ENCODE measurements at regions not wholly inside any gene's neighbourhood (a gene's known extent, or its start where the extent isn't known, plus 50 kb on each side); places are given as distances from the start of the nearest gene placed in this dataset.

- TF ChIP-seq EZH2phosphoT487 (IDR thresholded peaks at IDR 0.05; ENCODE audit: borderline replicate concordance) (no peak), JUND (IDR thresholded peaks at IDR 0.05) (no peak), RAD21 (IDR thresholded peaks at IDR 0.05; ENCODE audit: low read depth) (no peak), TCF7L2 (IDR thresholded peaks at IDR 0.05; ENCODE audit: borderline replicate concordance, extremely low read depth, insufficient read depth, insufficient read length) (no peak)
Measured at GRCh38 chr18:22675006-22675405, 257.3 kb upstream of the CTAGE1 start (continued).

- Histone ChIP-seq H3K4me1 (ENCODE audit: control insufficient read depth in 1 of 2, insufficient read depth in 2 of 2, low read length in 2 of 2) (peaks cover 0 to 8% of the 10 kb centered on the region in 2 experiments; a peak in 1 of 4 replicates), H3K9me2 (ENCODE audit: insufficient read depth) (no peaks in the 10 kb centered on the region), H3K4me2 (ENCODE audit: low read length) (no peak overlapping the region), H3K27me3 (ENCODE audit: insufficient read depth, low read length) (peaks cover 4% of the 10 kb centered on the region; the same call in 1 of the 2 replicates), H3K79me2 (ENCODE audit: insufficient read depth, low read length) (no peaks in the 10 kb centered on the region), H2AFZ (ENCODE audit: low read depth, low read length, poor library complexity, severe bottlenecking) (no peak overlapping the region), H3K4me3 (replicated peaks in 1 of 2; ENCODE audit: low read depth in 1 of 2, low read length in 2 of 2) (no peak overlapping the region), H4K20me1 (ENCODE audit: insufficient read depth) (no peaks in the 10 kb centered on the region), H3K36me3 (ENCODE audit: control insufficient read depth in 1 of 2, insufficient read depth in 2 of 2, low read length in 2 of 2) (no peaks in the 10 kb centered on the region), H3K9me3 (ENCODE audit: control insufficient read depth in 1 of 2, insufficient read depth in 1 of 2, low read depth in 1 of 2, low read length in 2 of 2) (no peaks in the 10 kb centered on the region), H3K27ac (ENCODE audit: low read depth, low read length) (no peak overlapping the region), H3K9ac (ENCODE audit: low read length) (no peak overlapping the region)
- intact Hi-C loops (cut with micrococcal nuclease): no loop called here
- no TSS peak for BruUV-seq (replicated peaks)
- ATAC-seq: no peak
- no peak for TF ChIP-seq CEBPB (IDR thresholded peaks at IDR 0.05; ENCODE audit: low read depth)
- TF ChIP-seq JUND (IDR thresholded peaks at IDR 0.05): no peak
- no peak for TF ChIP-seq ELF1 (IDR thresholded peaks at IDR 0.05; ENCODE audit: borderline replicate concordance, low read depth)
- no peak for TF ChIP-seq RAD21 (IDR thresholded peaks at IDR 0.05; ENCODE audit: low read depth)
- no peak for TF ChIP-seq ZNF274 (IDR thresholded peaks at IDR 0.05; ENCODE audit: low read depth, low read length)
- no peak for TF ChIP-seq REST (IDR thresholded peaks at IDR 0.05; ENCODE audit: low read depth)
- TF ChIP-seq TCF7L2 (IDR thresholded peaks at IDR 0.05; ENCODE audit: borderline replicate concordance, extremely low read depth, insufficient read depth, insufficient read length): no peak
- no peak for TF ChIP-seq FOSL1 (IDR thresholded peaks at IDR 0.05; ENCODE audit: low read depth)
- no peak for TF ChIP-seq CBX3 (IDR thresholded peaks at IDR 0.05; ENCODE audit: low read depth)
- no peak for TF ChIP-seq YY1 (IDR thresholded peaks at IDR 0.05; ENCODE audit: extremely low read depth, insufficient replicate concordance, low read depth, low read length)
- no peak for TF ChIP-seq ATF3 (IDR thresholded peaks at IDR 0.05)
- TF ChIP-seq ZBTB33 (IDR thresholded peaks at IDR 0.05; ENCODE audit: extremely low read depth, insufficient replicate concordance, low read length): no peak
- no peak for TF ChIP-seq EZH2phosphoT487 (IDR thresholded peaks at IDR 0.05; ENCODE audit: borderline replicate concordance)
- no peak for TF ChIP-seq EGR1 (IDR thresholded peaks at IDR 0.05; ENCODE audit: low read depth)
- no peak for TF ChIP-seq CTCF (IDR thresholded peaks at IDR 0.05 in 2 of 3, conservative IDR thresholded peaks at IDR 0.05 in 1 of 3; ENCODE audit: borderline replicate concordance in 1 of 3, insufficient read depth in 1 of 3, low read depth in 2 of 3, low read length in 2 of 3)
- no peak for DNase-seq (ENCODE audit: low read depth, low spot score)
- ChIA-PET POLR2A (no interaction called here), RAD21 (ENCODE audit: low non-redundant PET in 1 of 2, low total read pairs in 2 of 2, uncharacterized antibody in 2 of 2, unreplicated experiment in 2 of 2) (no interaction called here), CTCF (no interaction called here)
Measured at GRCh38 chr18:22676423-22676822, 256.7 kb upstream of the RBBP8 start.

All from HCT116 (cell line).